NOMO-1 treated with dmso at 0.1 percent for 144 hours (cell line): ENCODE measurements at regions not wholly inside any gene's neighbourhood (a gene's known extent, or its start where the extent isn't known, plus 50 kb on each side); places are given as distances from the start of the nearest gene placed in this dataset.

Experiments used
- DNase-seq: peaks from one replicate; lab custom pipeline; 2025; ENCODE audit not compliant: unreplicated experiment; lab: John Stamatoyannopoulos, UW

- peak; percentile 77 for DNase-seq
Measured at GRCh38 chr10:62545160-62546066, 171.2 kb downstream of the ZNF365 start.

DNA sequence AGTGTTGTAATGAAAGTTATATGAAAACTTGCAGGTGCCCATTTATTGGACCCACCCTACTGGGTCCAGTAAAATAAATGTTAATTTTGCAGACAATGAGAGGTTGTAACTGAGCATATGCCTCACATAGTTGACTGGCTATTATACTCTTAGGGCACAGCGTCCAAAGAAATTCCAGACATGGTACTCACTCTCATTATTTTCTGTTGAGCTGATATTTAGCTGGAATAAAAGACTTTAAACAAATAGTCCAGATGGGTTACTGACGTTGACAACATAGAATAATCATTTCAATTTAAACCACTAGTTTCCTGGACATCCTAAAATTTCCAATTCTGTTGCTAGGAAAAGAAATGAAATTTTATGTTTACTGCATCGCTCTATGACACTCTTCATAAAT, 174.5 kb downstream of the ZNF365 start:
- DNase-seq: no peak

GRCh38 chr10:62550173-62550572, 176.0 kb downstream of the ZNF365 start:
- DNase-seq: no peak

DNA sequence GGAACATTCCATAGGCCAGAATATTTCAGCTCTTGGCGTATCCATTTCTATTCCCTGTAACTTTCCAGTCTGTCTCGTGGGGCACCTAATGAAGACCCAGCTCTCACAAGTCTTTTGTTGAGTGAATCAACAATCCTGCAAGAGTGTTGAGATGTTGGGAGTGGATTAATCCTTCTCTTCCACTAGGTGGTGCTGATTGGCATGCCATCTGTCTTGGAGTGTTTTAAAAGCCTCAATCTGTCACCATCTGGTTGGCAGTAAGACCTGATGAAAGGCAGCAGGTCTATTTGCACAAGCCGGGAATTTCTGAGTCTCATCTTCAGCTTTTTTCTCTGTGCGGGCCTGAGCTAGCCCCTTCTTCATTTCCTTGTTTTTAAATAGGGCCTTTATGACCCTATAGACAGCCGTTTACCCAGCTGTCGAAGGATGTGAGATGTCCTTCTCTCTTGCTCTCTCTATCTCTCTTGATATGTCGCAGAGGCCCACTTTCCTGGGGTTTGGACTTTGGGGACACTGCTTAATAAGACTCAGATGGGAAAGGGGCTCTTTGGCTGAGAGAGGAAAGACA, 180.5 kb downstream of the ZNF365 start:
- no peak for DNase-seq

GRCh38 chr10:62559481-62560200, 185.5 kb downstream of the ZNF365 start:
- DNase-seq: no peak

DNA sequence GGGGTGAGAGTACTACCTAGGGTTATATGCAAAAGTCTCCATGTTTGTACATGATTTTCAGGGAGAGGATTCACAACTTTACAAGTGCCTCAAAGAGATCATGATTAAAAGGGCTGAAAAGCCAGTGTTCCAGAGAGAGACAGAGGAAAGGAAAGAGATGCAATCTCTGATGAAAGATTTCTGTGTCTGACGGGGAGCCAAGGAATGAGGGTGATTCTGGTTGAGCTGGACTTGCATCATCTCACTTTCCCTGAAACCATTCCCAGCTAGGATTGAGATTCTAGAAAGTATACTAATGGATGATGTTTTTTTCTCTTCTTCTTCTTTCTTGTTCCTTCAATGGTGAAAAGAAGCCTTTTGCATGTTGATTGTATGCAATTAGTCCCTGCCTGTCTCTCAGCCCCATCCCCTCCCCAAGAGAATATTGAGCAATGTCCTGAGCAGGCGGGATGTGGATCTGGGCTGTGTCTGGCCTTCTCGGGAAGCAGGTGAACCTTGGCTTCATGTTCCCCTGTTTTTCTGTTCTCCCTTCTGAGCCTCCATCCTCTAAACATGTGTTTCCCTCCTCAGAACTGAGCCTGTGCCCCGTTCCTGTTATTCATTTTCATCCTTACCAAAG, 186.1 kb downstream of the ZNF365 start:
- DNase-seq: no peak

- no peak for DNase-seq
Measured at GRCh38 chr10:62561151-62561550, 187.0 kb downstream of the ZNF365 start.

GRCh38 chr10:62562101-62562500, 187.9 kb downstream of the ZNF365 start:
- peak; percentile 8 for DNase-seq

- no peak for DNase-seq
Measured at GRCh38 chr10:62562795-62563194, 188.6 kb downstream of the ZNF365 start.

- DNase-seq: no peak
Measured at GRCh38 chr10:62573929-62574328, 199.8 kb downstream of the ZNF365 start.

- no peak for DNase-seq
Measured at GRCh38 chr10:62577076-62577475, 202.9 kb downstream of the ZNF365 start.

DNA sequence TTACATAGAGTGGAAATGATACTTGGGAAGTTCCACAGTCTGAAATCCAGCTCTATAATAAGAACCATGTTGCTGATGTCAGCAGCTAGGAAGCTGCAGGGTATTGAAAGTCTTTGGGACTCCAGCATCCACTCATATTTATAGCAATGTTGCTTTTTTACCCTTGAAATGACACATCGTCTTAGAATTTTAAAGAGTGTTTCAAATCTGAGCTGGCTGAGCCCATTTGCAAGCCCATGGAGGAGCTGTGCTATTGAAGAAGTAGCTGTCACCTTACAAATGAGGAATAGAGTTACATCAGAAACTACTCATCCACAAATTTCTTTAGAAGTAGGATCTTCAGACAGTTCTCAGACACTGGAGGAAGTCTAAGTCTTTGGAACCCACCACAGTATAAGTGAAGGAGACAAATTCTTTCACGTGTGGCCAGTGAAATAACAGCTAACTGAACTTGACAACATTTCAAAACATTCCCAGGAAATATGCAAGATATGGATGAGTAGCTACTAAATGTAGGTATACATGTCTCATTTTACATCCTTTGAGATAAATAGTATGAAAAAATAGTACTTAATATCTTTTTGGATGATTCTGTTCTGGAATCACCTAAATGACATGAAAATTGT, 203.6 kb downstream of the ZNF365 start:
- DNase-seq: no peak

GRCh38 chr10:62578301-62578700, 204.1 kb downstream of the ZNF365 start:
- no peak for DNase-seq

- no peak for DNase-seq
Measured at GRCh38 chr10:62578916-62579315, 204.7 kb downstream of the ZNF365 start.

- DNase-seq: no peak
Measured at GRCh38 chr10:62580396-62580795, 206.2 kb downstream of the ZNF365 start.

DNA sequence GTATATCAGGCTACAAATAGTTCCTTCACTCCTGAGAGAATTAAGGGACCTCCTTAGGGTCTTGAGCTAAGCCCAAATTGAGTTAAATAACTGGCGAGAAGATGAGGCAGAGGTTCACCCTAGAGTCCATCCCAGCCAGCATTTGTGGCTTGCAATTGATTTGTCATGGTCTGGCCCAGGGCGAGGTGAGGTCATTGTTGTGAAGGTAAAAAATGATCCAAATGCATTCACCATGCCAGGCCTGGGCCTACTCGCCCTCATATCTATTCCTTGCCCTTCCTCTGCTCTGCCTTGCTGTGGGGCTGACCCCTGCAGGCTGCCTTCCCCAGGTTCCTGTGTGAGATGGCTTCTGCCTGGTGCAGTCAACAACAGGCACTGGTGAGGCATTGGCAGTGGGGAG, 207.2 kb downstream of the ZNF365 start:
- DNase-seq: no peak

DNA sequence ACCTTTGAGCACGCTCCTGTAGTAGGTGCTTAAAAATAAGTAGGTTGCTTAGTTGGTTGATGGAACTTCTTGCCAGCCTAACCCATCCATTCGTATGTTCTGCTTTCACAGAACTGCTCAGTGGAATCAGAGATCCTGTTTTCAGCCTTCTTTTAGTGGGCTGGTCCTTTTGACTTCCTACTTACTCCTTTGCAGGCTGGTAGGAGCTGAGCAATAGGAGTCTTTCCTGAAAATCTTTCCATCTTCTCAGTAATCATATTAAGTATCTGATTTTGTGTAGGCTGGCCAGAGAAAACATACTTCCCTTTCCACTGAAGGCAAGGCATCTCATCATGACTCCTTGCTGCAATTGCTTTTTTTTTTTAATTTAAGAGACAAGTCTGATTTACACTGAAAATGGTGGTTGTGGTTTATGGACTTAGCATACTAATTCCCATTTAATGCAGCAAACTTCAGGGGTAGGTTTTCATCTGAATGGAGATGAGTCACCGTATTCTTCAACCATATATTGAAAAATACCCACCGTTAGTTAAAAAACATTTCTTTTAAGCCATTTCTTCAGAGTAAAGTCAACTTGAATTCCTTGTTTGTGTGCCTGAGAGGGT, 208.0 kb downstream of the ZNF365 start:
- no peak for DNase-seq

GRCh38 chr10:62582804-62583208, 208.6 kb downstream of the ZNF365 start:
- DNase-seq: no peak

DNA sequence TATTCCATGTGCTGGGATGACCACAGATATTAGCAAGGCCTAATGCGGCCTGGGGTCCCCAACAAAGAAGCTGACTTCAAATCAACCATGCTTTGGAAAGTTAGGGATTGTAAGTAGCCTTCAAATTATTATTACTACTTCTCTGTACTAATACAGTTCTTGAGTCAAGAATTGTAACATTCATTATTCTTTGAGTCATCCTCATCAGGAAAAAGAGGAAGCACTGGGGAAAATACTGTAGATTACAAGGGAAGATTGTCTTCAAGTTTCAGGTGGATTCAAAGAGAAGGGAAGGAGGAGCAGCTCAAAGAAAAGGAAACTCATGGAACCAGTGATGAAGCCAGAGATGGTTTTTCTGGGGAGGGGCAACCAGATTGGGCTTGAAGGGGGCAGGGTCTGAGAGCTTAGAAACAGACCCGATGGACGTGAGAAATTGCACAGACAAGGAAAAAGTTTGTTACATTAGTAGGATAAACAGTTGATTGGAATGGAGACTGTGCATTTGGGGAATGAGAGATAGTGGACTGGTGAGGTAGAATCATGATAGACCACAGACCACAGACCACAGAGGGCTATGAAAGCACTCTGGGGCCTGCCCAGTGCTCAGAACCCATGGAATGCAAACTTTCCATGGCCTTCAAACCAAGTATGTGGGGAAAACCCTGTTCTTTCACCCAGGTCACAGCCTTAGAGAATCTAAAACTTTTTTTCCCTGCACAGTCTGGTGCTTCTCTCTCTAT, 209.9 kb downstream of the ZNF365 start:
- no peak for DNase-seq

DNA sequence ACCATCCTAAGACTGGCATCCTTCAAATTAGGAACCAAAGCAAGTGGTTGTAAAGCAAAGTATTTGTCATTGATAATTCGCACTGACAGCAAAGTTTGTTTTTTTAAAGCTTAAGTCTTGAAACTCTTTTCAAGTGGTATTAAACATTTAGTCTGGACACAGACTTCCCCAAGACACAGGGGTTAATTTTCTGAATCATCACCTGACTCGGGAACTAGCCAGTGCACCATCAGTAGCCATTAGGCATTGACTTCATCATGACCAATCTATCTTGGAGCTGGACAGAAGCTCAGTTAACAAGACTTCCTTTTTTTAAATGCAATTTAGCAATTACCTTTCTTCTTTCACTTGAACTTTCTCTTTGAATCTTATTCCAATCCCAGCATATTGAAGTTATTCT, 210.6 kb downstream of the ZNF365 start:
- DNase-seq: no peak
